OCI-LY1 (cell line): ENCODE measurements at regions not wholly inside any gene's neighbourhood (a gene's known extent, or its start where the extent isn't known, plus 50 kb on each side); places are given as distances from the start of the nearest gene placed in this dataset.

ENCODE experiments used
- EZH2 ChIP-seq: fragments of 200-600 bp; sonication (generic), shearing (Covaris generic); IDR thresholded peaks from 2 replicates; pipeline ENCODE4 v1.8.0; 2017; ENCODE audit warnings: borderline replicate concordance, mixed run types, mild to moderate bottlenecking, antibody characterized with exemption, low read length, moderate library complexity, mixed read lengths
- TF ChIP-seq, protein P1 (sequence below): fragments of 200-600 bp; sonication (generic), shearing (Covaris generic); IDR thresholded peaks from 2 replicates; pipeline ENCODE4 v1.5.1; 2017; ENCODE audit warnings: mild to moderate bottlenecking, antibody characterized with exemption, low read length, moderate library complexity, mixed read lengths

GRCh38 chr1:218969006-218969405 is 204.7 kb upstream of the LYPLAL1 start:
- TF ChIP-seq, protein P1, sequence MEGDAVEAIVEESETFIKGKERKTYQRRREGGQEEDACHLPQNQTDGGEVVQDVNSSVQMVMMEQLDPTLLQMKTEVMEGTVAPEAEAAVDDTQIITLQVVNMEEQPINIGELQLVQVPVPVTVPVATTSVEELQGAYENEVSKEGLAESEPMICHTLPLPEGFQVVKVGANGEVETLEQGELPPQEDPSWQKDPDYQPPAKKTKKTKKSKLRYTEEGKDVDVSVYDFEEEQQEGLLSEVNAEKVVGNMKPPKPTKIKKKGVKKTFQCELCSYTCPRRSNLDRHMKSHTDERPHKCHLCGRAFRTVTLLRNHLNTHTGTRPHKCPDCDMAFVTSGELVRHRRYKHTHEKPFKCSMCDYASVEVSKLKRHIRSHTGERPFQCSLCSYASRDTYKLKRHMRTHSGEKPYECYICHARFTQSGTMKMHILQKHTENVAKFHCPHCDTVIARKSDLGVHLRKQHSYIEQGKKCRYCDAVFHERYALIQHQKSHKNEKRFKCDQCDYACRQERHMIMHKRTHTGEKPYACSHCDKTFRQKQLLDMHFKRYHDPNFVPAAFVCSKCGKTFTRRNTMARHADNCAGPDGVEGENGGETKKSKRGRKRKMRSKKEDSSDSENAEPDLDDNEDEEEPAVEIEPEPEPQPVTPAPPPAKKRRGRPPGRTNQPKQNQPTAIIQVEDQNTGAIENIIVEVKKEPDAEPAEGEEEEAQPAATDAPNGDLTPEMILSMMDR, result no peak
- no peak for TF ChIP-seq EZH2
